A673 (cell line): ENCODE measurements at regions not wholly inside any gene's neighbourhood (a gene's known extent, or its start where the extent isn't known, plus 50 kb on each side); places are given as distances from the start of the nearest gene placed in this dataset.

Experiments
- EZH2 ChIP-seq: fragments of 200-600 bp; sonication (generic); IDR thresholded peaks from 2 replicates; pipeline ENCODE4 v1.6.1; 2017; ENCODE audit warnings: borderline replicate concordance, low read depth, mild to moderate bottlenecking, mixed read lengths, antibody characterized with exemption, low read length; ENCODE audit not compliant: poor library complexity, severe bottlenecking
- TF ChIP-seq, protein P1 (sequence below): fragments of 300-800, 200-600 bp; sonication (generic); conservative IDR thresholded peaks from 2 replicates; pipeline ENCODE4 v1.5.1; 2017; ENCODE audit warnings: low read depth, mild to moderate bottlenecking, antibody characterized with exemption, low read length, moderate library complexity, mixed read lengths

DNA sequence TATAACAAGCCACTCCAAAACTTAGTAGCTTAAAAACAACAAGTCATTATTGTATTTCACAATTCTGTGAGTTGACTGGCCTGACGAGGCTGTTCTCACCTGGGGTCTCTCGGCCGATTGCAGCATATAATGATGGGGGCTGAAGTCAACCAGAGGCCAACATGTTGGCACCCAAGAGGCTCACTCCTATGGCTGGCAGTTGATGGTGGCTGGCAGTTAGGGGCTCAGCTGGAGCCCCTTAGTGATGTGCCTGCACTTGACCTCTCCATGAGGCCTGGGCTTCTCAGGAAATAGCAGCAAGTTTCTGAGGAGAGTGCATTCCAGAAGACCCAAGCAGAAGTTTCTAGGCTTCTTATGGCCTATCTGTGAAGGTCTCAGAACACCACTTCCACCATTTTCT, 459.4 kb downstream of the NPHP4 start:
- TF ChIP-seq, protein P1, sequence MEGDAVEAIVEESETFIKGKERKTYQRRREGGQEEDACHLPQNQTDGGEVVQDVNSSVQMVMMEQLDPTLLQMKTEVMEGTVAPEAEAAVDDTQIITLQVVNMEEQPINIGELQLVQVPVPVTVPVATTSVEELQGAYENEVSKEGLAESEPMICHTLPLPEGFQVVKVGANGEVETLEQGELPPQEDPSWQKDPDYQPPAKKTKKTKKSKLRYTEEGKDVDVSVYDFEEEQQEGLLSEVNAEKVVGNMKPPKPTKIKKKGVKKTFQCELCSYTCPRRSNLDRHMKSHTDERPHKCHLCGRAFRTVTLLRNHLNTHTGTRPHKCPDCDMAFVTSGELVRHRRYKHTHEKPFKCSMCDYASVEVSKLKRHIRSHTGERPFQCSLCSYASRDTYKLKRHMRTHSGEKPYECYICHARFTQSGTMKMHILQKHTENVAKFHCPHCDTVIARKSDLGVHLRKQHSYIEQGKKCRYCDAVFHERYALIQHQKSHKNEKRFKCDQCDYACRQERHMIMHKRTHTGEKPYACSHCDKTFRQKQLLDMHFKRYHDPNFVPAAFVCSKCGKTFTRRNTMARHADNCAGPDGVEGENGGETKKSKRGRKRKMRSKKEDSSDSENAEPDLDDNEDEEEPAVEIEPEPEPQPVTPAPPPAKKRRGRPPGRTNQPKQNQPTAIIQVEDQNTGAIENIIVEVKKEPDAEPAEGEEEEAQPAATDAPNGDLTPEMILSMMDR: no peak
- no peak for TF ChIP-seq EZH2
